DMS153 treated with DMSO at 0.1 percent for 48 hours (cell line): ENCODE measurements at regions not wholly inside any gene's neighbourhood (a gene's known extent, or its start where the extent isn't known, plus 50 kb on each side); places are given as distances from the start of the nearest gene placed in this dataset.

Experiments
- DNase-seq: peaks from one replicate; lab custom pipeline; 2025; ENCODE audit not compliant: unreplicated experiment; lab: John Stamatoyannopoulos, UW

- no peak for DNase-seq
Measured at GRCh38 chr5:93120771-93121170, 460.2 kb downstream of the NR2F1-AS1 start.

- no peak for DNase-seq
Measured at GRCh38 chr5:93120051-93120450, 461.0 kb downstream of the NR2F1-AS1 start.

GRCh38 chr5:93117751-93118531, 463.1 kb downstream of the NR2F1-AS1 start:
- DNase-seq: no peak

GRCh38 chr5:93107805-93108520, 473.1 kb downstream of the NR2F1-AS1 start:
- no peak for DNase-seq

- DNase-seq: no peak
Measured at GRCh38 chr5:93107141-93107540, 473.9 kb downstream of the NR2F1-AS1 start.

GRCh38 chr5:93101661-93102060, 479.4 kb downstream of the NR2F1-AS1 start:
- DNase-seq: no peak

- no peak for DNase-seq
Measured at GRCh38 chr5:93100976-93101375, 480.0 kb downstream of the NR2F1-AS1 start.

GRCh38 chr5:93100428-93100827, 480.6 kb downstream of the NR2F1-AS1 start:
- no peak for DNase-seq

- DNase-seq: no peak
Measured at GRCh38 chr5:93099902-93100347, 481.1 kb downstream of the NR2F1-AS1 start.

GRCh38 chr5:93096561-93096960, 484.5 kb downstream of the NR2F1-AS1 start:
- DNase-seq: no peak

GRCh38 chr5:93092349-93093105, 488.5 kb downstream of the NR2F1-AS1 start:
- DNase-seq: no peak

- no peak for DNase-seq
Measured at GRCh38 chr5:93090698-93091097, 490.3 kb downstream of the NR2F1-AS1 start.

GRCh38 chr5:93088592-93089389, 492.2 kb downstream of the NR2F1-AS1 start:
- DNase-seq: no peak

GRCh38 chr5:93087326-93087725, 493.7 kb downstream of the NR2F1-AS1 start:
- DNase-seq: no peak

- DNase-seq: no peak
Measured at GRCh38 chr5:93082981-93083380, 498.0 kb downstream of the NR2F1-AS1 start.

GRCh38 chr5:93079046-93079445, 502.0 kb downstream of the NR2F1-AS1 start:
- no peak for DNase-seq

GRCh38 chr5:93078082-93079038, 502.7 kb downstream of the NR2F1-AS1 start:
- DNase-seq: no peak

- no peak for DNase-seq
Measured at GRCh38 chr5:93076566-93076965, 504.5 kb downstream of the NR2F1-AS1 start.

GRCh38 chr5:93076096-93076495, 504.9 kb downstream of the NR2F1-AS1 start:
- DNase-seq: no peak

- no peak for DNase-seq
Measured at GRCh38 chr5:93073547-93073946, 507.5 kb downstream of the NR2F1-AS1 start.
